H9 (cell line): ENCODE measurements at regions not wholly inside any gene's neighbourhood (a gene's known extent, or its start where the extent isn't known, plus 50 kb on each side); places are given as distances from the start of the nearest gene placed in this dataset.

Experiments used
- DNase-seq: peaks from one replicate; pipeline ENCODE4 v3.0.0-alpha.2; 2017
- H2AFZ ChIP-seq: one replicate; pipeline ENCODE4 v1.6.1; 2013; ENCODE audit warnings: mild to moderate bottlenecking, low read length, control low read depth, moderate library complexity
- H2AK5ac ChIP-seq: 2 replicates; pipeline ENCODE4 v1.6.1; 2013; ENCODE audit warnings: low read length, control low read depth, mixed read lengths; ENCODE audit not compliant: insufficient read length
- H2BK120ac ChIP-seq: one replicate; pipeline ENCODE4 v1.6.1; 2013; ENCODE audit warnings: low read depth, mild to moderate bottlenecking, low read length, control low read depth, inconsistent platforms; ENCODE audit not compliant: poor library complexity, severe bottlenecking
- H2BK12ac ChIP-seq: 2 replicates; pipeline ENCODE4 v1.6.1; 2013; ENCODE audit warnings: low read length, control low read depth, mixed read lengths, low read depth; ENCODE audit not compliant: insufficient read length
- H2BK15ac ChIP-seq: 2 replicates; pipeline ENCODE4 v1.6.1; 2013; ENCODE audit warnings: low read depth, low read length, control low read depth
- H2BK20ac ChIP-seq: one replicate; pipeline ENCODE4 v1.6.1; 2013; ENCODE audit warnings: low read depth, mild to moderate bottlenecking, low read length, control low read depth, inconsistent platforms; ENCODE audit not compliant: poor library complexity, severe bottlenecking
- H2BK5ac ChIP-seq: 2 replicates; pipeline ENCODE4 v1.6.1; 2013; ENCODE audit warnings: low read length, control low read depth, mixed read lengths; ENCODE audit not compliant: insufficient read length
- H3K14ac ChIP-seq: 2 replicates; pipeline ENCODE4 v1.6.1; 2013; ENCODE audit warnings: low read length, control low read depth; ENCODE audit not compliant: insufficient read depth
- H3K18ac ChIP-seq: 2 replicates; pipeline ENCODE4 v1.6.1; 2013; ENCODE audit warnings: low read depth, mild to moderate bottlenecking, mixed read lengths, low read length, control low read depth; ENCODE audit not compliant: insufficient read length
- H3K23ac ChIP-seq: 2 replicates; pipeline ENCODE4 v1.6.1; 2013; ENCODE audit warnings: low read length, control low read depth, mixed read lengths, low read depth; ENCODE audit not compliant: insufficient read length
- H3K23me2 ChIP-seq: 2 replicates; pipeline ENCODE4 v1.6.1; 2013; ENCODE audit warnings: low read depth, mild to moderate bottlenecking, mixed read lengths, low read length, control low read depth; ENCODE audit not compliant: insufficient read length, poor library complexity, severe bottlenecking
- H3K27ac ChIP-seq: 2 replicates; pipeline ENCODE4 v1.5.1; 2013; ENCODE audit warnings: low read length, control low read depth, mixed read lengths, low read depth; ENCODE audit not compliant: insufficient read length
- H3K27me3 ChIP-seq: 2 replicates; pipeline ENCODE4 v1.6.1; 2013; ENCODE audit warnings: low read length, control low read depth, inconsistent platforms; ENCODE audit not compliant: insufficient read depth
- H3K4ac ChIP-seq: 2 replicates; pipeline ENCODE4 v1.6.1; 2013; ENCODE audit warnings: low read depth, mild to moderate bottlenecking, control low read depth, inconsistent platforms, low read length, moderate library complexity
- H3K4me1 ChIP-seq: 2 replicates; pipeline ENCODE4 v1.6.1; 2013; ENCODE audit warnings: low read length, control low read depth, inconsistent platforms; ENCODE audit not compliant: insufficient read depth
- H3K4me2 ChIP-seq: 2 replicates; pipeline ENCODE4 v1.6.1; 2013; ENCODE audit warnings: low read length, control low read depth, mixed read lengths; ENCODE audit not compliant: insufficient read length, insufficient read depth
- H3K56ac ChIP-seq: 2 replicates; pipeline ENCODE4 v1.6.1; 2013; ENCODE audit warnings: low read depth, mild to moderate bottlenecking, mixed read lengths, low read length, control low read depth; ENCODE audit not compliant: insufficient read length
- H3K79me1 ChIP-seq: 2 replicates; pipeline ENCODE4 v1.6.1; 2013; ENCODE audit warnings: low read depth, mild to moderate bottlenecking, moderate library complexity, low read length, control low read depth, inconsistent platforms; ENCODE audit not compliant: insufficient read depth, poor library complexity, severe bottlenecking
- H3K79me2 ChIP-seq: 2 replicates; pipeline ENCODE4 v1.6.1; 2013; ENCODE audit warnings: low read length, control low read depth, inconsistent platforms; ENCODE audit not compliant: insufficient read depth
- H3K9ac ChIP-seq: 2 replicates; pipeline ENCODE4 v1.6.1; 2013; ENCODE audit warnings: low read length, control low read depth, mixed read lengths; ENCODE audit not compliant: insufficient read length; ENCODE audit errors: extremely low read depth
- H3K9me3 ChIP-seq: one replicate; pipeline ENCODE4 v1.6.1; 2013; ENCODE audit warnings: low read depth, low read length, inconsistent platforms; ENCODE audit not compliant: control insufficient read depth
- H3T11ph ChIP-seq: one replicate; pipeline ENCODE4 v1.6.1; 2013; ENCODE audit warnings: mild to moderate bottlenecking, low read length, control low read depth, inconsistent platforms
- H4K20me1 ChIP-seq: one replicate; pipeline ENCODE4 v1.6.1; 2013; ENCODE audit not compliant: control insufficient read depth, insufficient read length, insufficient read depth
- H4K5ac ChIP-seq: 2 replicates; pipeline ENCODE4 v1.6.1; 2013; ENCODE audit warnings: low read depth, mild to moderate bottlenecking, mixed read lengths, low read length, control low read depth; ENCODE audit not compliant: insufficient read length
- H4K8ac ChIP-seq: replicated peaks from 2 replicates; pipeline ENCODE4 v1.6.1; 2013; ENCODE audit warnings: low read length, control low read depth, mixed read lengths, low read depth; ENCODE audit not compliant: insufficient read length
- H4K91ac ChIP-seq: 2 replicates; pipeline ENCODE4 v1.6.1; 2013; ENCODE audit warnings: low read depth, mild to moderate bottlenecking, moderate library complexity, mixed read lengths, low read length, control low read depth; ENCODE audit not compliant: insufficient read length
- H3K27ac Mint-ChIP-seq, 3 experiments: 2 replicates in 2 of 3; 3 replicates in 1 of 3; pipeline ENCODE4 v1.8.0; 2020 to 2021; ENCODE audit warnings: mixed read lengths in 3 of 3, mild to moderate bottlenecking in 1 of 3, moderate library complexity in 1 of 3
- H3K27me3 Mint-ChIP-seq: 2 replicates; pipeline ENCODE4 v1.8.0; 2021; ENCODE audit warnings: low read depth, mild to moderate bottlenecking, moderate library complexity, mixed read lengths
- H3K36me3 Mint-ChIP-seq, 3 experiments: 2 replicates in 2 of 3; 3 replicates in 1 of 3; pipeline ENCODE4 v1.8.0; 2020 to 2021; ENCODE audit warnings: low read depth in 3 of 3, mixed read lengths in 3 of 3; ENCODE audit not compliant: insufficient read depth in 1 of 3
- H3K4me1 Mint-ChIP-seq, 2 experiments: 2 replicates each; pipeline ENCODE4 v1.8.0; 2020; ENCODE audit warnings: mixed read lengths in 2 of 2
- H3K4me3 Mint-ChIP-seq, 2 experiments: 2 replicates in 1 of 2; 3 replicates in 1 of 2; pipeline ENCODE4 v1.8.0; 2020 to 2021; ENCODE audit warnings: mild to moderate bottlenecking in 2 of 2, mixed read lengths in 2 of 2, moderate library complexity in 1 of 2
- H3K9me3 Mint-ChIP-seq, 2 experiments: 2 replicates in 1 of 2; 3 replicates in 1 of 2; pipeline ENCODE4 v1.8.0; 2020; ENCODE audit warnings: mild to moderate bottlenecking in 2 of 2, mixed read lengths in 2 of 2, moderate library complexity in 1 of 2
- WGBS: extraction: QIAGEN DNeasy Blood & Tissue Kit; methylation state at CpG from one replicate; pipeline ENCODE4 v1.1.7; 2013; ENCODE audit warnings: missing lambda C conversion rate, low lambda C conversion rate, mixed read lengths; ENCODE audit not compliant: insufficient read length; ENCODE audit errors: extremely low coverage; 5-methylcytosine and 5-hydroxymethylcytosine counted together
- TF ChIP-seq, protein P1 (sequence below): fragments of 200-600 bp; sonication (generic); conservative IDR thresholded peaks from 3 replicates; pipeline ENCODE4 v1.8.0; 2021; ENCODE audit warnings: antibody characterized with exemption, mild to moderate bottlenecking

DNA sequence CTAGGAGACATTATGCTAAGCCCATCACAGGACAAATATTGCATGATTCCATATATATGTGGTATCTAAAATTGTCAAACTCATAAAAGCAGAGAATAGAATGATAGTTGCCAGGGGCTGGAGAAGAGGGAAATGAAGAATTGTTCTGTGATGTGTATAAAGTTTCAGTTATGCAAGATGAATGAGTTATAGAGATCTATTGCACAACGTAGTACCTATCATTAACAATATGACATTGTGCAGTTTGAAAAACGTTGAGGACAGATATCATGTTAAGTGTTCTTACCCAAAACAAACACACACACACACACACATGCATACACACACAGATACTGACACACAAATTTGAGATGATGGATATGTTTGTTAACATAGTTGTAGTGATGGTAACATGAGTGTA lies 871.6 kb upstream of the GOT2 start:
- Histone ChIP-seq H3K4ac (no peak overlapping the region), H3K9me3 (no peaks in the 10 kb centered on the region), H2BK15ac (no peak overlapping the region), H3K27ac (no peak overlapping the region), H4K5ac (no peak overlapping the region), H2AK5ac (no peak overlapping the region), H3K4me2 (no peak overlapping the region), H4K91ac (no peak overlapping the region), H3K23ac (no peak overlapping the region), H2AFZ (no peak overlapping the region), H3K18ac (no peak overlapping the region), H3K79me2 (no peaks in the 10 kb centered on the region), H3K23me2 (no peaks in the 10 kb centered on the region), H3K4me1 (no peaks in the 10 kb centered on the region), H3K56ac (no peak overlapping the region), H3K79me1 (no peaks in the 10 kb centered on the region), H3T11ph (no peak overlapping the region), H2BK5ac (no peak overlapping the region), H2BK20ac (no peak overlapping the region), H3K14ac (no peak overlapping the region), H4K20me1 (no peaks in the 10 kb centered on the region), H4K8ac (no peak overlapping the region), H2BK12ac (no peak overlapping the region), H3K9ac (no peak overlapping the region), H3K27me3 (no peaks in the 10 kb centered on the region), H2BK120ac (no peak overlapping the region)
- no peak for DNase-seq
- no peak overlapping the region for H3K4me3 Mint-ChIP-seq
- H3K27ac Mint-ChIP-seq, result no peak overlapping the region
- no CpG with 5 or more reads among the region's 2 CpGs for WGBS
- no peaks in the 10 kb centered on the region; a peak in 1 of 4 replicates for H3K4me1 Mint-ChIP-seq
- H3K36me3 Mint-ChIP-seq, result no peaks in the 10 kb centered on the region
- no peaks in the 10 kb centered on the region for H3K9me3 Mint-ChIP-seq
- TF ChIP-seq, protein P1, sequence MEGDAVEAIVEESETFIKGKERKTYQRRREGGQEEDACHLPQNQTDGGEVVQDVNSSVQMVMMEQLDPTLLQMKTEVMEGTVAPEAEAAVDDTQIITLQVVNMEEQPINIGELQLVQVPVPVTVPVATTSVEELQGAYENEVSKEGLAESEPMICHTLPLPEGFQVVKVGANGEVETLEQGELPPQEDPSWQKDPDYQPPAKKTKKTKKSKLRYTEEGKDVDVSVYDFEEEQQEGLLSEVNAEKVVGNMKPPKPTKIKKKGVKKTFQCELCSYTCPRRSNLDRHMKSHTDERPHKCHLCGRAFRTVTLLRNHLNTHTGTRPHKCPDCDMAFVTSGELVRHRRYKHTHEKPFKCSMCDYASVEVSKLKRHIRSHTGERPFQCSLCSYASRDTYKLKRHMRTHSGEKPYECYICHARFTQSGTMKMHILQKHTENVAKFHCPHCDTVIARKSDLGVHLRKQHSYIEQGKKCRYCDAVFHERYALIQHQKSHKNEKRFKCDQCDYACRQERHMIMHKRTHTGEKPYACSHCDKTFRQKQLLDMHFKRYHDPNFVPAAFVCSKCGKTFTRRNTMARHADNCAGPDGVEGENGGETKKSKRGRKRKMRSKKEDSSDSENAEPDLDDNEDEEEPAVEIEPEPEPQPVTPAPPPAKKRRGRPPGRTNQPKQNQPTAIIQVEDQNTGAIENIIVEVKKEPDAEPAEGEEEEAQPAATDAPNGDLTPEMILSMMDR, result no peak
- no peaks in the 10 kb centered on the region; the same call in 1 of the 2 replicates for H3K27me3 Mint-ChIP-seq
